GM19397 (cell line): ENCODE measurements at regions not wholly inside any gene's neighbourhood (a gene's known extent, or its start where the extent isn't known, plus 50 kb on each side); places are given as distances from the start of the nearest gene placed in this dataset.

Experiments
- ATAC-seq: cut with Tn5 transposase; IDR thresholded peaks from one replicate; pipeline ENCODE4 v1.9.1; 2021; ENCODE audit warnings: mild to moderate bottlenecking, moderate library complexity; ENCODE audit not compliant: unreplicated experiment

GRCh38 chr14:25552826-25553225 lies 502.9 kb upstream of the STXBP6 start:
- ATAC-seq, result no peak

DNA sequence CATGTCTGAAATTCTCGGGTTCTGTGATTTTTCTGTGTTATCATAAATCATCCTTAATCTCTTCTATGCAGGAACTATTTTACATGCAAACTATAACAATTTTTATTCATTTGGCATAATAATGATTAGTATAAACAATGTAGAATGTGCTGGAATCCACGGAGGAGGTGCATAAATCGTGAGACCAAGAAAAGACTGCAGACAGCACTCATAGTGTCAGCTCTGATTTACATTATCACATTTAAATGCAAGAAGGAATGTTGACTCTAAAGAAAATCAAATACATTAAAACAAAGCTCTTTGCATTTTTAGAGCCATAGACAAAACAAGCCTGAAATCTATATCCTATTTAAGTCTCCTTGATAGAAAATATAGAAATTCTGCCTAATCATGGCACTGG lies 501.7 kb upstream of the STXBP6 start:
- no peak for ATAC-seq

DNA sequence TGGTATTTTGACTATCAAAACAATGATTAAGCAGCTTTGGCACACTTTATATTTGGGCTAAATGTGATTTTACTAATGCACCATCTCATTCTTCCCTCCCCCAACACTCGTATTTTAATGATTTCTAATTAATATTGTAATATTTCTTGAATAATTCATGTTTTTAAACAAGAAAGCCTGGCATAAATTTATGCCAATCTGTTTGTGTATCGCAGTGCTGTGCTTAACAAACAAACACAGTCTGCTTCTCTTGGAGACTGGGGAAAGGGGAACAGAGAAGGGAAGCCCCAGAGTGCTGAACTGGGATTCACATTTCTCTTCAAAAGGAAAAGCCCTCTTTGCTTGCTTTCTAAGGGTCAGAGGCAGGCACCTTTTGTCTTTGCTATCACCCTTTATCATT lies 496.9 kb upstream of the STXBP6 start:
- no peak for ATAC-seq

- ATAC-seq, result no peak
Observed at GRCh38 chr14:25537846-25538455, 488.0 kb upstream of the STXBP6 start.

DNA sequence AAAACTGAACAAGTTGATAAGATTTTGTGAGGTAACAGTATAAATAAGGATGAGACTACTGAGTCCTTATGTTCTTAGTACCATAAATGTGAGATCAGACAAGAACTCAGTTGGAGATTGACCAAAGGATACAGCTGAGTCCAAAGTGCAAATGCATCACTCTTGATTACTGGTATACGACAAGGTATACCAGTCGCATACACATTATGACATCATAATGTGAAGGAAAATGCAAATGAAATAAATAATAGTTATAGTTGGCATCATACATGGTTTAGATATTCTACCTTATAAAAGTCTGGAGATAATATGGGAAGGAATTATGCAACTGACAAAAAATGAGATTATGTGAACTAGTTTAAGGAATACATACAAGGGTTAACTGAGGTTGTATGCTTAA lies 476.3 kb upstream of the STXBP6 start:
- ATAC-seq, result no peak

DNA sequence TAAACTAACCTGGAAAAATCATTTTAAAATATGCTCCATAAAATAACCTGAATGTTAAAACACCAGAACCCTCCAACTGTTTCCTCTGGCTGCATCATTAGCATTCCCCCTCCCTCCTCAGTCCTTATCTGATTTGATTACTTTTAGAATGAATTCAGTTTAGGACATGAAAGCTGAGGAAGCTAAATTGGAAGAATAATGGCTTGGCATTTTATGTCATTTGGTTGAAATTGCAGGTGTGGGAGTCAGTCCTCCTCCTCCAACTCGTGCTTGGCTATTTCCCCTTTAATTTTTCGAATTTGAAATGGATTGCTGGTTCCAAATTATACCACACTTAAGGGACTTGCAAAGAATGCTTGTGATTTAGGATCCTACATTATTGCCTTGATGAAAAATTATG lies 473.0 kb upstream of the STXBP6 start:
- ATAC-seq, result no peak

GRCh38 chr14:25522116-25522515 lies 472.2 kb upstream of the STXBP6 start:
- no peak for ATAC-seq

- no peak for ATAC-seq
Observed at GRCh38 chr14:25521616-25522015, 471.7 kb upstream of the STXBP6 start.

GRCh38 chr14:25520821-25521220 lies 470.9 kb upstream of the STXBP6 start:
- no peak for ATAC-seq

DNA sequence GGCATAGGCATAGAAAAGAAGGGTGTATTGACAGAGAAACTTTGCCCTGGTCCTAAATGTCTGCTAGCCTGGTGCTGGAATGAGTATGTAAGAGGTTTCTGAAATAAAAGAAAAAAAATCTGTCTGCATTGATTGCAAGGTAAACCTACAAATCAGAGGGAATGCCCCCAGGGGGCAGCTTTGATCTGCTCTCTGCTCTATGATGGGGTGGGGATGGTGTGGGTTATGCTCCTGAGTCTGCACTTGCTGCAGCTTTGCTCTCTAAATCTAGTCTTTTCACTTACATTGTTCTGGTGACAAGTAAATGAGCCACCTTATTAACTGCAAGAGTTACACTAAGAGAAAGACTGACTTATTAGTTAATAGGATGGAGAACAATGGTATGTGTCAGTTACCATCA lies 468.4 kb upstream of the STXBP6 start:
- ATAC-seq, result no peak

DNA sequence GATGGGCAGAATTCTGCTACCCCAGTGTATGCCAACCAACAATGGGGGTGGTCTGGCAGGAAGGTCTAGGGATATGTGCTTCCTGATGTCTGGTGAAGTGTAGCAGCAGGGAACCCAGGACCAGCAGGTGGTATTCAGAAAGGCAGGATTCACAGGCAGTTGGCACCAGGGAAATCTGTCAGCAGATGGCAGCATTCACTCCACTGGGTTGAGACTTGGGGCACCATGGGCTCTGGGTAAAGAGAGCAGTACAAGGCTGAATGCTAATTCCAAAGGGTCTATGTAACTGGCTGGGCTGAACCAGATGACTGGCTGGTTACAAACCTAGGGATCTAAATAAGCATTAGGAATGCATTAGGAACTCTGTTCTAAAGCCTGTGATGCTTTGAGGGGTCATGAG lies 466.9 kb upstream of the STXBP6 start:
- ATAC-seq, result no peak

DNA sequence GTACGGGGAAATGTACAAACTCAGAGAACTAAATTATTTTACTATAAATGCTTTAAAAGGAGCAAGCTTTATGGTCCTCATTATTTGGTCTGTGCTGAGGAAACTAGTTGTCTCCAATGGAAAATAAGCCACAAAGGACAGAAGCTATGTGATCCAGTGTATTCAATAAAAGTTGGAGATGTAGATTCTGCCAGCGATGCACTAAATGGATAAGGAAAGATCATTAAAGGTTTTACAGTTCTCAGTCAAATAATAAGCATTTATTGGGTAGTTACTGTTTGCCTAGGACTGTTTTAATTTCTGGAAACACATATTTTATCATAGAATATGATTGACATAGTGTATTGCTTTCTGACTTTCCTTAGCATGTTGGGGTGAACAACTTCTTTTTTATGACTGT lies 458.9 kb upstream of the STXBP6 start:
- no peak for ATAC-seq

GRCh38 chr14:25501749-25502148 lies 451.8 kb upstream of the STXBP6 start:
- ATAC-seq, result no peak

DNA sequence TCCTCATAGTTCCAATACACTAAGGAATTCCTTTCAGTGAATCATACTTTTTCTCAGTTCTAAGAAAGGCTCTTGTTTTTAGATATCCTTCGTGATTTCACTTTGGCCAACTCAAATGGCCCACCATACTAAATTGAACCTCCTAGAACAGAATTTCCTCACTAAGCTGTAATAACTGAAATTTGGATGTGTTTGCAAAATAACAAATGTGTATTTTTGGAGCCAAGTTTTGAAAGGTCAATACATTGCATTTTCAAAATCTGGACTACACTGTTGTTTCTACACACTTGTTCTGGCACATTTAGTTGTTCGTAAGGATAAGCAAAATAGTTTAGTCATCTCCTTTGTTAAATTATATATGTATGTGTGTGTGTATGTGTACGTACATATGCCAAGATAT lies 439.0 kb upstream of the STXBP6 start:
- ATAC-seq, result no peak

DNA sequence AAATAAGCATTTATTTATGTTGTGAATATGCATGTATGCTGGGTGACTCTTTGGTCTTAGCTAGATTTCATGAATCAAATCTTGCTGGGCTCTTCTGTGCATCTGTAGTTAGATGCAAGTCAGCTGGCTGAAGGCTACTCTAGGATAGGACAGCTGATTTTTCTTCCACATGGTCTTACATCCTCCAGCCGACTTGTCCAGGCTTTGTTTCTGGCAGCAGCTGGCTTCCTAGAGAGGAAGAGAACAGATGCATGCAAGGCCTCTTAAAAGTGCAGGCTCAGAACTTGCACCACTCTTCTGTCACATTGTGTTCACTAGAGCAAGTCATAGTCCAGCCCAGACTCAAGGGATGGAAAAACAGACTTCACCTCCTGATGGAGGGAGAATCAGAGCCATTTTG lies 435.4 kb upstream of the STXBP6 start:
- no peak for ATAC-seq

DNA sequence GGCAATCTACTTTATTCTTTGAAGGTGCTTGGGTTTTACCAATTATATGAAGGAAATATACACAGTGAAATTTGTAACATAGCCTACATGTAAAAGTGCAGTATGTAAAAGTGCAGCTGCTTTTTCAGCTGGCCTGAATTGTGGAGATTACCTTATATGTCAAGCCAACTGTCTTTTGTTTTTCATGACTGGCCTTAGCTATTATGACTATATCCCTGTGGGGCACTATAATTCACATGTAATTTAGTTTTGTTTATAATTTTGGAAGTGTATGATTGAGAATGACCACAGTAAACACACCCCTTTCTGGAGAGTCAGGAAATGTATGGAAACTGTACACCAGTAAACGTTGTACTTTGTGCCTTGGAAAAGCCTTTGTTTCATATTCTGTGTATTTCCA lies 435.0 kb upstream of the STXBP6 start:
- ATAC-seq, result no peak

- ATAC-seq, result no peak
Observed at GRCh38 chr14:25484235-25484634, 434.3 kb upstream of the STXBP6 start.

GRCh38 chr14:25477316-25478098 lies 427.6 kb upstream of the STXBP6 start:
- ATAC-seq, result no peak

DNA sequence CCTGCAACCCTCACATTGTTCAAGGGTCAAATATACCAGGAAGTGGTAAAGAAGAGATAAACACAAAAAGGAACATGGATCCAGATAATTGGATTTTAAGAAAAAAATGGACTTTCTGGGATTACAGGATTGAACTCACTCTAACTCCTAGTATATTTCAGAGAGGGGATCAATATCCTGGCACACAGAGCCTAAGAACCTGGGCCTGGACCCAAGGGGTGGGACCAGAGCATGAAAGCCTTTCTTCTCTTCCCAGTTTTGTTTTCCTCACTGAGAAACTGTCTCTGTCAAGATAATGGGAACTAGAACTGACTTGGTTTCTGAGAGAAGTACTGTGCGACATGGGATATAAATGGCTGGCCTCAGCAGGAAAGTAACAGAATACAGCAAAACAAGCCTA lies 422.8 kb upstream of the STXBP6 start:
- no peak for ATAC-seq

GRCh38 chr14:25464772-25465171 lies 414.8 kb upstream of the STXBP6 start:
- no peak for ATAC-seq

- ATAC-seq, result no peak
Observed at GRCh38 chr14:25464078-25464477, 414.1 kb upstream of the STXBP6 start.

GRCh38 chr14:25463480-25463879 lies 413.5 kb upstream of the STXBP6 start:
- ATAC-seq, result no peak

DNA sequence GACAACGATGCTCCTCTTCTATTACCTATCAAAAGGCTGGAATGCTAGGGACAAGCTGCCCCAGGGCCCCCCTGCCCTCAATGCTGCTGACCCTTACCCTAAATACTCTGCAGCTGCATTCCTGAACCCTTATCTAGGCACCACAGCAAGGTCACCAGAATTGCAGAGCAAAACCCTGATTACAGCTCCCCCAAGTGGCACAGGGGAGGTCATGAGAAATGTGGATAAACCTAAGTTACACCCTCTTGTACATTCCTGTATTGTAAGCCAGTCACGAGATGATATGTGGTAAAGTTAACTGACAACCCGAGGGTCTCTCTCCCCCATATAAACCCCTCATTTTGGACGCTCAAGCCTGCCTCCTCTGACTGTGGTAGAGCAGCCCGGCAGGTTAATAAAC lies 411.8 kb upstream of the STXBP6 start:
- no peak for ATAC-seq
